ENCODE measurements at regions not wholly inside any gene's neighbourhood (a gene's known extent, or its start where the extent isn't known, plus 50 kb on each side); places are given as distances from the start of the nearest gene placed in this dataset.

DNA sequence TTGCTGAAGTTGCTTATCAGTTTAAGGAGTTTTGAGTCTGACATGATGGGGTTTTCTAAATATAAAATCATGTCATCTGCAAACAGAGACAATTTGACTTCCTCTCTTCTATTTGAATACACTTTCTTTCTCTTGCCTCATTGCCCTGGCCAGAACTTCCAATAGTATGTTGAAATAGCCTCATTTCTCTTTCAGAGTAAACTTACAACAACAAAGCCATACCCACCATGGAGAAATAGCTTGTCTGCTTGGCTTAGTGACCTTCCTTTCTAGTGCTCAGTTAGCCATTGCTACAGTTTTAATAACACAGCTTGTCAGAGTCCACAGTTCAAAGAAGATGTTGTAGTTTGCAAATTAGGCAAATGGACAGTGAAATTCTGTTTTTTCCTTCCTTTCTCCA, 228.0 kb downstream of the ETAA1 start:
- Histone ChIP-seq H3K27me3 (ENCODE audit: control insufficient read depth, extremely low read depth, insufficient read depth, low read length) (no peaks in the 10 kb centered on the region), H3K9me3 (ENCODE audit: control insufficient read depth, low read depth, low read length) (no peaks in the 10 kb centered on the region), H3K9me1 (ENCODE audit: control insufficient read depth, extremely low read depth, insufficient read depth, low read length) (no peaks in the 10 kb centered on the region), H3K4me1 (ENCODE audit: control insufficient read depth, extremely low read depth, insufficient read depth, low read length) (no peaks in the 10 kb centered on the region), H3K9ac (ENCODE audit: control insufficient read depth, extremely low read depth, insufficient read depth, low read length) (no peak overlapping the region), H4K20me1 (ENCODE audit: control insufficient read depth, extremely low read depth, insufficient read depth, low read length) (no peaks in the 10 kb centered on the region), H3K4me3 (ENCODE audit: control insufficient read depth in 2 of 3, extremely low read depth in 1 of 3, insufficient read depth in 2 of 3, low read depth in 1 of 3, low read length in 3 of 3) (no peak overlapping the region), H3K79me2 (ENCODE audit: control insufficient read depth, insufficient read depth, low read length) (no peaks in the 10 kb centered on the region), H2AFZ (ENCODE audit: control insufficient read depth, low read length) (no peak overlapping the region), H3K4me2 (ENCODE audit: control insufficient read depth, extremely low read depth, insufficient read depth, low read depth, low read length) (no peak overlapping the region), H3K27ac (ENCODE audit: control insufficient read depth, insufficient read depth, low read length) (no peak overlapping the region), H3K36me3 (ENCODE audit: control insufficient read depth in 2 of 2, extremely low read depth in 1 of 2, insufficient read depth in 2 of 2, low read length in 2 of 2) (no peaks in the 10 kb centered on the region)
- no peak for TF ChIP-seq EZH2 (IDR thresholded peaks at IDR 0.05; ENCODE audit: low read length)
- TF ChIP-seq, protein P1, sequence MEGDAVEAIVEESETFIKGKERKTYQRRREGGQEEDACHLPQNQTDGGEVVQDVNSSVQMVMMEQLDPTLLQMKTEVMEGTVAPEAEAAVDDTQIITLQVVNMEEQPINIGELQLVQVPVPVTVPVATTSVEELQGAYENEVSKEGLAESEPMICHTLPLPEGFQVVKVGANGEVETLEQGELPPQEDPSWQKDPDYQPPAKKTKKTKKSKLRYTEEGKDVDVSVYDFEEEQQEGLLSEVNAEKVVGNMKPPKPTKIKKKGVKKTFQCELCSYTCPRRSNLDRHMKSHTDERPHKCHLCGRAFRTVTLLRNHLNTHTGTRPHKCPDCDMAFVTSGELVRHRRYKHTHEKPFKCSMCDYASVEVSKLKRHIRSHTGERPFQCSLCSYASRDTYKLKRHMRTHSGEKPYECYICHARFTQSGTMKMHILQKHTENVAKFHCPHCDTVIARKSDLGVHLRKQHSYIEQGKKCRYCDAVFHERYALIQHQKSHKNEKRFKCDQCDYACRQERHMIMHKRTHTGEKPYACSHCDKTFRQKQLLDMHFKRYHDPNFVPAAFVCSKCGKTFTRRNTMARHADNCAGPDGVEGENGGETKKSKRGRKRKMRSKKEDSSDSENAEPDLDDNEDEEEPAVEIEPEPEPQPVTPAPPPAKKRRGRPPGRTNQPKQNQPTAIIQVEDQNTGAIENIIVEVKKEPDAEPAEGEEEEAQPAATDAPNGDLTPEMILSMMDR (optimal IDR thresholded peaks at IDR 0.05 in 1 of 3, IDR thresholded peaks at IDR 0.05 in 1 of 3, conservative IDR thresholded peaks at IDR 0.05 in 1 of 3; ENCODE audit: extremely low read depth in 1 of 3, insufficient read depth in 2 of 3, low read length in 3 of 3) = no peak
- FAIRE-seq (no peak), DNase-seq (ENCODE audit: low read depth, low spot score) (no peak)
- dilution Hi-C loops (cut with MboI; ENCODE audit: extremely low pct_ligation_motif_present, low sequenced_read_pairs) = no loop called here

DNA sequence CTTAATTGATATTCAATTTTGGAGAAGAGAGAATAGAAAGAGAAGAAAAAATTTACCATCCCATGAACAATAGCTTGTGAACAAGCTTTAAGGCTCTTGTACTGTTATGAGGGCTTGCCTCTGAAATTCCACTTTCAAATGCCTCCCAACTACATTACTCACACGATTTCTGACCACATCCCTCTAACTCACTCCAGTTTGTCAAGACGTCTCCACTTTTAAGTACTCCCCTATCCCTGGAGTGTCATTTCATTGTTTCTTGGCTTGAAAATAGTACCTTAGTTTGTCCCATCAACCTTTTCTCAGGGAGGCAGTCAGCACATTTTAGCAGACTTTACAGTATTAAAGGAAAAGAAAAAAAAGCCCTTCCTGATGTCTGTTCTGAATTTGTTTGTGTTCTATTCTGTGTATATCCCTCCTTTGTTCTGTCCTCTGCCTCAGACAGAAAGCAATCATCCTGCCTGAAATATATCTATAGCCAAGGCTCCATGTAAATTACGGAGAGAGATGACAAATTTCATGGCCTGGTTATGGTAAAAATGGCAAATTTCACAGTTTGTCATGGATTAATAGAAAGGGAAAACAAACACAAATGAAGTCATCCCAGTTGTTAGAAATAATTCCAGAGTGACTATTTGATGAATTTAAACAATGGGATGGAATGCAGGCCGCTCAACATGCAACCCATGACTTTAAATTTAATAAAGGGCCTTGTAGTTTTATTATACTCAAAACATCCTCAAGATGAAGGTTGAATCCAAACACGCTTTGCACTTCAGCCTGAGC, 228.8 kb downstream of the ETAA1 start:
- no peak for FAIRE-seq
- dilution Hi-C loops (cut with MboI; ENCODE audit: extremely low pct_ligation_motif_present, low sequenced_read_pairs) = no loop called here
- no peak for DNase-seq (ENCODE audit: low read depth, low spot score)
- TF ChIP-seq, protein P1 (optimal IDR thresholded peaks at IDR 0.05 in 1 of 3, IDR thresholded peaks at IDR 0.05 in 1 of 3, conservative IDR thresholded peaks at IDR 0.05 in 1 of 3; ENCODE audit: extremely low read depth in 1 of 3, insufficient read depth in 2 of 3, low read length in 3 of 3) = no peak
- no peak for TF ChIP-seq EZH2 (IDR thresholded peaks at IDR 0.05; ENCODE audit: low read length)
- no peaks in the 10 kb centered on the region for H3K9me3 ChIP-seq (ENCODE audit: control insufficient read depth, low read depth, low read length)
- H3K79me2 ChIP-seq (ENCODE audit: control insufficient read depth, insufficient read depth, low read length) = no peaks in the 10 kb centered on the region
- H3K27me3 ChIP-seq (ENCODE audit: control insufficient read depth, extremely low read depth, insufficient read depth, low read length) = no peaks in the 10 kb centered on the region
- no peaks in the 10 kb centered on the region for H4K20me1 ChIP-seq (ENCODE audit: control insufficient read depth, extremely low read depth, insufficient read depth, low read length)
- H3K4me2 ChIP-seq (ENCODE audit: control insufficient read depth, extremely low read depth, insufficient read depth, low read depth, low read length) = no peak overlapping the region
- no peak overlapping the region for H2AFZ ChIP-seq (ENCODE audit: control insufficient read depth, low read length)
- no peak overlapping the region for H3K27ac ChIP-seq (ENCODE audit: control insufficient read depth, insufficient read depth, low read length)
- H3K4me3 ChIP-seq (ENCODE audit: control insufficient read depth in 2 of 3, extremely low read depth in 1 of 3, insufficient read depth in 2 of 3, low read depth in 1 of 3, low read length in 3 of 3) = no peak overlapping the region
- no peaks in the 10 kb centered on the region for H3K36me3 ChIP-seq (ENCODE audit: control insufficient read depth in 2 of 2, extremely low read depth in 1 of 2, insufficient read depth in 2 of 2, low read length in 2 of 2)
- no peaks in the 10 kb centered on the region for H3K4me1 ChIP-seq (ENCODE audit: control insufficient read depth, extremely low read depth, insufficient read depth, low read length)
- no peaks in the 10 kb centered on the region for H3K9me1 ChIP-seq (ENCODE audit: control insufficient read depth, extremely low read depth, insufficient read depth, low read length)
- H3K9ac ChIP-seq (ENCODE audit: control insufficient read depth, extremely low read depth, insufficient read depth, low read length) = no peak overlapping the region
